HepG2 (cell line): ENCODE measurements at regions not wholly inside any gene's neighbourhood (a gene's known extent, or its start where the extent isn't known, plus 50 kb on each side); places are given as distances from the start of the nearest gene placed in this dataset.

Experiments used
- ATAC-seq: fragments of 200-7000 bp; cut with Tn5 transposase; 3 replicates; pipeline ENCODE4 v1.9.1; 2020; ENCODE audit warnings: mild to moderate bottlenecking, moderate library complexity
- BruUV-seq: library from RNA; stranded (reverse); fragments of 400-500 nt; replicated peaks from 2 replicates; lab custom pipeline; 2021; lab: Mats Ljungman, UMichigan
- CTCF ChIA-PET: fragments of 300-600 bp; formaldehyde crosslinking; extraction: SDS; loops from one replicate; lab custom pipeline; 2021; ENCODE audit warnings: low total read pairs, inconsistent platforms, low intra/inter-chr PET ratio; lab: Yijun Ruan, JAX
- POLR2A ChIA-PET: fragments of 350-600 bp; sonication (Branson Sonifier 250); formaldehyde crosslinking; loops from one replicate; lab custom pipeline; 2020; ENCODE audit warnings: antibody characterized with exemption, inconsistent platforms; lab: Yijun Ruan, JAX
- DNase-seq: peaks from one replicate; pipeline ENCODE4 v3.0.0-alpha.2; 2015; ENCODE audit warnings: low spot score
- FAIRE-seq: peaks from 3 replicates; lab custom pipeline; 2011; peaks lifted over from hg19 to GRCh38; lab: Jason Lieb, UNC
- H2AFZ ChIP-seq: one replicate; pipeline ENCODE4 v1.6.1; 2011; ENCODE audit warnings: low read length, inconsistent platforms
- H3K27ac ChIP-seq: fragments of 300-600 bp; 3 replicates; pipeline ENCODE4 v1.8.0; 2011; ENCODE audit warnings: mixed run types, mild to moderate bottlenecking, mixed read lengths, low read length, inconsistent platforms; ENCODE audit not compliant: insufficient read depth; ENCODE audit errors: extremely low read length
- H3K27me3 ChIP-seq, 2 experiments: fragments of 200-600 bp in 1 of 2; 2 replicates in 1 of 2; 3 replicates in 1 of 2; pipeline versions ENCODE4 v1.6.0 to v1.8.0; 2011; ENCODE audit warnings: low read length in 2 of 2, mild to moderate bottlenecking in 2 of 2, moderate library complexity in 2 of 2, inconsistent platforms in 1 of 2; ENCODE audit not compliant: insufficient read depth in 2 of 2, control insufficient read depth in 1 of 2
- H3K36me3 ChIP-seq, 2 experiments: fragments of 200-600 bp in 1 of 2; replicated peaks in 1 of 2; 2 replicates in 1 of 2; 3 replicates in 1 of 2; pipeline versions ENCODE4 v1.5.1 to v1.8.0; 2011; ENCODE audit warnings: low read length in 2 of 2, inconsistent platforms in 1 of 2; ENCODE audit not compliant: insufficient read depth in 2 of 2, control insufficient read depth in 1 of 2
- H3K4me1 ChIP-seq: 2 replicates; pipeline ENCODE4 v1.5.1; 2012; ENCODE audit warnings: low read length, inconsistent platforms; ENCODE audit not compliant: insufficient read depth
- H3K4me2 ChIP-seq: 2 replicates; pipeline ENCODE4 v1.6.0; 2011; ENCODE audit warnings: low read depth, low read length, inconsistent platforms
- H3K4me3 ChIP-seq, 3 experiments: fragments of 200-600 bp in 1 of 3; sonication (generic), shearing (Covaris generic) in 1 of 3; replicated peaks in 1 of 3; 2 replicates each; pipeline ENCODE4 v1.5.1; 2011 to 2016; ENCODE audit warnings: low read length in 3 of 3, inconsistent platforms in 2 of 3, low read depth in 2 of 3, mild to moderate bottlenecking in 2 of 3, control low read depth in 1 of 3, mixed read lengths in 1 of 3; ENCODE audit not compliant: insufficient read depth in 1 of 3
- H3K79me2 ChIP-seq: one replicate; pipeline ENCODE4 v1.6.1; 2011; ENCODE audit warnings: low read length, inconsistent platforms; ENCODE audit not compliant: insufficient read depth
- H3K9ac ChIP-seq: 2 replicates; pipeline ENCODE4 v1.6.0; 2011; ENCODE audit warnings: mild to moderate bottlenecking, low read depth, low read length, inconsistent platforms; ENCODE audit not compliant: insufficient read depth
- H3K9me3 ChIP-seq: 2 replicates; pipeline ENCODE4 v1.5.1; 2012; ENCODE audit warnings: mild to moderate bottlenecking, low read length
- H4K20me1 ChIP-seq: 2 replicates; pipeline ENCODE4 v1.6.0; 2011; ENCODE audit warnings: inconsistent platforms, mild to moderate bottlenecking, low read length, moderate library complexity; ENCODE audit not compliant: insufficient read depth
- ATM ChIP-seq: fragments of 450-650 bp; IDR thresholded peaks from 2 replicates; pipeline ENCODE4 v1.7.1; 2017; ENCODE audit warnings: mild to moderate bottlenecking, borderline replicate concordance
- FOXO1 ChIP-seq: sonication (generic); formaldehyde crosslinking; IDR thresholded peaks from 2 replicates; pipeline ENCODE4 v1.4.0; 2020; ENCODE audit warnings: missing genetic modification reagents
- HNF4G ChIP-seq, 2 experiments: sonication (generic) in 1 of 2; formaldehyde crosslinking in 1 of 2; IDR thresholded peaks; 2 replicates each; pipeline versions ENCODE4 v1.4.0 to v1.6.1; 2011 to 2020; ENCODE audit warnings: borderline replicate concordance in 2 of 2, low read depth in 2 of 2, mild to moderate bottlenecking in 2 of 2, low read length in 1 of 2, missing genetic modification reagents in 1 of 2, moderate library complexity in 1 of 2
- JUN ChIP-seq: sonication (generic); formaldehyde crosslinking; IDR thresholded peaks from 2 replicates; pipeline ENCODE4 v1.4.0; 2020; ENCODE audit warnings: mild to moderate bottlenecking, missing genetic modification reagents
- MAZ ChIP-seq, 2 experiments: sonication (generic) in 1 of 2; formaldehyde crosslinking in 1 of 2; IDR thresholded peaks; 2 replicates each; pipeline versions ENCODE4 v1.5.0 to v1.6.1; 2012 to 2020; ENCODE audit warnings: low read depth in 2 of 2, mild to moderate bottlenecking in 2 of 2, borderline replicate concordance in 1 of 2, improper control_type of control experiment in 1 of 2, low read length in 1 of 2, missing genetic modification reagents in 1 of 2, moderate library complexity in 1 of 2
- NPAS2 ChIP-seq: sonication (generic); formaldehyde crosslinking; IDR thresholded peaks from 2 replicates; pipeline ENCODE4 v1.8.0; 2022; ENCODE audit warnings: mild to moderate bottlenecking, missing genetic modification reagents, borderline replicate concordance
- STAT5B ChIP-seq: sonication (generic); formaldehyde crosslinking; IDR thresholded peaks from 2 replicates; pipeline ENCODE4 v1.4.0; 2020; ENCODE audit warnings: missing genetic modification reagents
- TBL1XR1 ChIP-seq: fragments of 150-350 bp; IDR thresholded peaks from 2 replicates; pipeline ENCODE4 v1.6.1; 2014; ENCODE audit warnings: borderline replicate concordance, low read length; ENCODE audit not compliant: partially characterized antibody
- THAP11 ChIP-seq: IDR thresholded peaks from 2 replicates; pipeline ENCODE4 v1.6.1; 2016; ENCODE audit warnings: missing biosample characterization, missing genetic modification reagents
- XRCC5 ChIP-seq: fragments of 200-400 bp; formaldehyde crosslinking; optimal IDR thresholded peaks from 2 replicates; pipeline ENCODE3; 2017; ENCODE audit warnings: mild to moderate bottlenecking, low read length
- ZBTB3 ChIP-seq: sonication (generic); formaldehyde crosslinking; IDR thresholded peaks from 2 replicates; pipeline ENCODE4 v1.4.0; 2020; ENCODE audit warnings: low read depth, mild to moderate bottlenecking, moderate library complexity, missing genetic modification reagents, borderline replicate concordance
- ZBTB39 ChIP-seq: sonication (generic); formaldehyde crosslinking; IDR thresholded peaks from 2 replicates; pipeline ENCODE4 v1.5.0; 2020; ENCODE audit warnings: missing genetic modification reagents
- ZFP36 ChIP-seq: fragments of 150-350 bp; IDR thresholded peaks from 2 replicates; pipeline ENCODE4 v1.6.1; 2018; ENCODE audit warnings: borderline replicate concordance, low read length, low read depth; ENCODE audit not compliant: partially characterized antibody
- ZNF205 ChIP-seq: IDR thresholded peaks from 2 replicates; pipeline ENCODE4 v1.6.1; 2018; ENCODE audit warnings: missing biosample characterization, missing genetic modification reagents
- ZNF256 ChIP-seq: sonication (generic); formaldehyde crosslinking; conservative IDR thresholded peaks from 2 replicates; pipeline ENCODE4 v1.4.0; 2020; ENCODE audit warnings: missing genetic modification reagents
- ZNF644 ChIP-seq: IDR thresholded peaks from 2 replicates; pipeline ENCODE4 v1.6.1; 2016; ENCODE audit warnings: low read depth
- in situ Hi-C: cut with HindIII; loops from 2 replicates; pipeline ENCODE4 v1.10.0; 2017; ENCODE audit warnings: low pct_unique_long_range_greater_than_20kb; ENCODE audit not compliant: extremely low pct_ligation_motif_present
- intact Hi-C: fragments of 100-400 bp; cut with micrococcal nuclease; formaldehyde crosslinking; loops from one replicate; pipeline ENCODE4 v1.10.0; 2022; ENCODE audit not compliant: unreplicated experiment
- TF ChIP-seq, protein P1 (sequence below): sonication (generic); formaldehyde crosslinking; IDR thresholded peaks from 2 replicates; pipeline ENCODE4 v1.8.0; 2022; ENCODE audit warnings: missing genetic modification reagents, mild to moderate bottlenecking, inconsistent platforms, borderline replicate concordance
- TF ChIP-seq, protein P2 (sequence below): sonication (generic); formaldehyde crosslinking; IDR thresholded peaks from 2 replicates; pipeline ENCODE4 v1.4.0; 2020; ENCODE audit warnings: missing genetic modification reagents
- TF ChIP-seq, protein P3 (sequence below): sonication (generic); formaldehyde crosslinking; IDR thresholded peaks from 2 replicates; pipeline ENCODE4 v1.5.0; 2020; ENCODE audit warnings: mild to moderate bottlenecking, missing genetic modification reagents, moderate library complexity

GRCh38 chr6:141229296-141229695, 903.4 kb upstream of the GJE1 start:
- FAIRE-seq: no peak

More at GRCh38 chr6:141229296-141229695, 903.4 kb upstream of the GJE1 start:
- in situ Hi-C loops (no loop called here), intact Hi-C loops (no loop called here)
- CTCF ChIA-PET: no interaction called here
- no peak for DNase-seq
- Histone ChIP-seq H2AFZ (no peak overlapping the region), H3K9me3 (no peaks in the 10 kb centered on the region), H3K36me3 (no peaks in the 10 kb centered on the region), H3K9ac (no peak overlapping the region), H4K20me1 (no peaks in the 10 kb centered on the region), H3K79me2 (no peaks in the 10 kb centered on the region), H3K4me2 (no peak overlapping the region), H3K27ac (no peak overlapping the region), H3K27me3 (no peaks in the 10 kb centered on the region), H3K4me3 (no peak overlapping the region), H3K4me1 (no peaks in the 10 kb centered on the region)
- ATAC-seq: no peak
- POLR2A ChIA-PET: no interaction called here
- TF ChIP-seq, protein P1, sequence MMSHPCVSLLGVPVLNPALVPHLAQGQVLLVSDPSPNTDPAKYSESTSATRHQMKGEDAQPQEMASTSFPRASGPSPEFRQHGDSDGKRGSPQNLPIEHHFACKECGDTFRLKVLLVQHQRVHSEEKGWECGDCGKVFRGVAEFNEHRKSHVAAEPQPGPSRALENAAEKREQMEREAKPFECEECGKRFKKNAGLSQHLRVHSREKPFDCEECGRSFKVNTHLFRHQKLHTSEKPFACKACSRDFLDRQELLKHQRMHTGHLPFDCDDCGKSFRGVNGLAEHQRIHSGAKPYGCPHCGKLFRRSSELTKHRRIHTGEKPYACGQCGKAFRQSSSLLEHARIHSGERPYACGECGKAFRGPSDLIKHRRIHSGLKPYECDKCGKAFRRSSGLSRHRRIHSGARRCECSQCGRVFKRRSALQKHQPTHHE: no peak
- TF ChIP-seq FOXO1 (no peak), ZNF644 (no peak), STAT5B (no peak), XRCC5 (no peak), ZFP36 (no peak), MAZ (IDR thresholded peaks at IDR 0.05; ENCODE audit: borderline replicate concordance, low read depth, low read length) (no peak), MAZ (CRISPR knock-in tag; IDR thresholded peaks at IDR 0.05; ENCODE audit: low read depth) (no peak), NPAS2 (no peak), TBL1XR1 (no peak), ZNF256 (CRISPR knock-in tag) (no peak), THAP11 (no peak), ATM (no peak), JUN (CRISPR knock-in tag) (no peak), HNF4G (IDR thresholded peaks at IDR 0.05; ENCODE audit: borderline replicate concordance, low read depth, low read length) (no peak), HNF4G (CRISPR knock-in tag; IDR thresholded peaks at IDR 0.05; ENCODE audit: borderline replicate concordance, low read depth) (no peak), ZBTB39 (no peak), ZNF205 (CRISPR knock-in tag) (no peak), ZBTB3 (CRISPR knock-in tag) (no peak)
- TF ChIP-seq, protein P2, sequence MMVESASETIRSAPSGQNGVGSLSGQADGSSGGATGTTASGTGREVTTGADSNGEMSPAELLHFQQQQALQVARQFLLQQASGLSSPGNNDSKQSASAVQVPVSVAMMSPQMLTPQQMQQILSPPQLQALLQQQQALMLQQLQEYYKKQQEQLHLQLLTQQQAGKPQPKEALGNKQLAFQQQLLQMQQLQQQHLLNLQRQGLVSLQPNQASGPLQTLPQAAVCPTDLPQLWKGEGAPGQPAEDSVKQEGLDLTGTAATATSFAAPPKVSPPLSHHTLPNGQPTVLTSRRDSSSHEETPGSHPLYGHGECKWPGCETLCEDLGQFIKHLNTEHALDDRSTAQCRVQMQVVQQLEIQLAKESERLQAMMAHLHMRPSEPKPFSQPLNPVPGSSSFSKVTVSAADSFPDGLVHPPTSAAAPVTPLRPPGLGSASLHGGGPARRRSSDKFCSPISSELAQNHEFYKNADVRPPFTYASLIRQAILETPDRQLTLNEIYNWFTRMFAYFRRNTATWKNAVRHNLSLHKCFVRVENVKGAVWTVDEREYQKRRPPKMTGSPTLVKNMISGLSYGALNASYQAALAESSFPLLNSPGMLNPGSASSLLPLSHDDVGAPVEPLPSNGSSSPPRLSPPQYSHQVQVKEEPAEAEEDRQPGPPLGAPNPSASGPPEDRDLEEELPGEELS (CRISPR knock-in tag): no peak
- TF ChIP-seq, protein P3, sequence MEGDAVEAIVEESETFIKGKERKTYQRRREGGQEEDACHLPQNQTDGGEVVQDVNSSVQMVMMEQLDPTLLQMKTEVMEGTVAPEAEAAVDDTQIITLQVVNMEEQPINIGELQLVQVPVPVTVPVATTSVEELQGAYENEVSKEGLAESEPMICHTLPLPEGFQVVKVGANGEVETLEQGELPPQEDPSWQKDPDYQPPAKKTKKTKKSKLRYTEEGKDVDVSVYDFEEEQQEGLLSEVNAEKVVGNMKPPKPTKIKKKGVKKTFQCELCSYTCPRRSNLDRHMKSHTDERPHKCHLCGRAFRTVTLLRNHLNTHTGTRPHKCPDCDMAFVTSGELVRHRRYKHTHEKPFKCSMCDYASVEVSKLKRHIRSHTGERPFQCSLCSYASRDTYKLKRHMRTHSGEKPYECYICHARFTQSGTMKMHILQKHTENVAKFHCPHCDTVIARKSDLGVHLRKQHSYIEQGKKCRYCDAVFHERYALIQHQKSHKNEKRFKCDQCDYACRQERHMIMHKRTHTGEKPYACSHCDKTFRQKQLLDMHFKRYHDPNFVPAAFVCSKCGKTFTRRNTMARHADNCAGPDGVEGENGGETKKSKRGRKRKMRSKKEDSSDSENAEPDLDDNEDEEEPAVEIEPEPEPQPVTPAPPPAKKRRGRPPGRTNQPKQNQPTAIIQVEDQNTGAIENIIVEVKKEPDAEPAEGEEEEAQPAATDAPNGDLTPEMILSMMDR (CRISPR knock-in tag): no peak
- BruUV-seq: no TSS peak
